ENCODE measurements at regions not wholly inside any gene's neighbourhood (a gene's known extent, or its start where the extent isn't known, plus 50 kb on each side); places are given as distances from the start of the nearest gene placed in this dataset.

- FAIRE-seq (no peak), DNase-seq (ENCODE audit: extremely low spot score, insufficient read length, low read depth) (no peak)
Measured at GRCh38 chrX:21126661-21127060, 247.6 kb upstream of the CNKSR2 start.

- no peak for FAIRE-seq
Measured at GRCh38 chrX:21131346-21131745, 242.9 kb upstream of the CNKSR2 start.

DNA sequence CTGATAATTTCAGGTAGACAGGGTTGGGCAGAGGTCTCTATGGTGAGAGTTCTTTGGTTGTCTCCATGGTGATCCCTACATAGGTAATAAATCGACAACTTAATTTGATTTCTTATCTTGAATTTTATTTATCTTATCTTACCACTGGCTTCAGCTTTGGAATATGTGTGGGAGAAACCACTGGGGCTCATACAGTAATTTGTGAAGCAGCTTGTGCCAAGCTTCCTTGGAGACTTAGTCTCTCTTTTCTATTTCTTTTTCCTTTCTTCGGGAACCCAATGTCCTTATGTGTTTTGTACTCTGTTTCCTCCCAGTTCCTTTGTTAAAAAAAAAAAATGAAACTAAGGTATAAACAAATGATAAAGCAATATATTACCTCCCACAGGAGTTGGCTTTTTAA lies 242.4 kb upstream of the CNKSR2 start:
- DNase-seq (ENCODE audit: extremely low spot score, insufficient read length, low read depth) (no peak), FAIRE-seq (no peak)

More at GRCh38 chrX:21131346-21131745, 242.9 kb upstream of the CNKSR2 start:
- no peak for DNase-seq (ENCODE audit: extremely low spot score, insufficient read length, low read depth)

- FAIRE-seq: no peak
- DNase-seq (ENCODE audit: extremely low spot score, insufficient read length, low read depth): no peak
Measured at GRCh38 chrX:21132686-21133393, 241.4 kb upstream of the CNKSR2 start.

GRCh38 chrX:21150208-21150607 lies 224.0 kb upstream of the CNKSR2 start:
- DNase-seq (ENCODE audit: extremely low spot score, insufficient read length, low read depth) (no peak), FAIRE-seq (no peak)

GRCh38 chrX:21151051-21151450 lies 223.2 kb upstream of the CNKSR2 start:
- FAIRE-seq (no peak), DNase-seq (ENCODE audit: extremely low spot score, insufficient read length, low read depth) (no peak)

DNA sequence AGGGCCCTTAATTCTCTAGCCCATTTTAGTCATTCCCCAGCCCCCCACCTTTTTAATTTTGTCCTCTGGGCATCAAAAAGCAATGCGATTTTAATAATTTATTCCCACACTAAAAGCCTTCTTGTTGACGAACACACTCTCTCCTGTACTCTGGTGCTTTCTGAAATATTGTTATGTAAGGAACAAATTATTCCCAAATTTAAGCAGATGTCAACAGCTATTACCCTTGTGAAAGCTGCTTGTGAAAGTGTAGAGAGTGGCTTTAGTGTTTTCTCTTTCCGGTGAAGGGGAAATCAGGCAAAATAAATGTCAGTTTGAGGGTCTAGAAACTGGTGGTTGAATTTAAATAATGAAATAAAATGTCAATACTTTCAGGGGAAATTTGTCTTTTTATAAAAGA lies 221.2 kb upstream of the CNKSR2 start:
- no peak for DNase-seq (ENCODE audit: extremely low spot score, insufficient read length, low read depth)
- no peak for FAIRE-seq

GRCh38 chrX:21153503-21153902 lies 220.7 kb upstream of the CNKSR2 start:
- DNase-seq (ENCODE audit: extremely low spot score, insufficient read length, low read depth) (no peak), FAIRE-seq (no peak)

- DNase-seq (ENCODE audit: extremely low spot score, insufficient read length, low read depth): no peak
- FAIRE-seq: no peak
Measured at GRCh38 chrX:21155916-21156315, 218.3 kb upstream of the CNKSR2 start.

- no peak for DNase-seq (ENCODE audit: extremely low spot score, insufficient read length, low read depth)
- no peak for FAIRE-seq
Measured at GRCh38 chrX:21156632-21157031, 217.6 kb upstream of the CNKSR2 start.

GRCh38 chrX:21158678-21159077 lies 215.5 kb upstream of the CNKSR2 start:
- DNase-seq (ENCODE audit: extremely low spot score, insufficient read length, low read depth) (no peak), FAIRE-seq (peak; percentile 42)

- FAIRE-seq: no peak
- DNase-seq (ENCODE audit: extremely low spot score, insufficient read length, low read depth): no peak
Measured at GRCh38 chrX:21166272-21166982, 207.8 kb upstream of the CNKSR2 start.

GRCh38 chrX:21167011-21167410 lies 207.2 kb upstream of the CNKSR2 start:
- DNase-seq (ENCODE audit: extremely low spot score, insufficient read length, low read depth) (no peak), FAIRE-seq (no peak)

DNA sequence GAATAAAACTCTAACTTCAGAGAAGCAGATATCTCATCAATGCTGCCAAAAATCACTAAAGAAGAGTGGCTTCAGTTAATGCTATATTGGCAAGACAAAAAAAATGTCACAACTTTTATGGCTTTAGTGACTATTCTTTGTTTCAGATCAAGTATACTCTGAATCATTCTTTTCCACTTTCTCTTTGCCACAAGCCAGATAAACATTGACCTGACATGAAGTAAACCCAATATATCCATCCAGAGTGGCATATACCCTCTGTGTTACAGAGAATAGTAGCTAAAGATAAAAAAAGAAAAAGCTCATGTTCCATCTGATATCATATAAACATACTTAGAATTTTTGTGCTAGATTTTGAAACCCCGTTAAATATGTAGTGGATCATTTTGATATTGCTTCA lies 206.7 kb upstream of the CNKSR2 start:
- no peak for FAIRE-seq
- DNase-seq (ENCODE audit: extremely low spot score, insufficient read length, low read depth): no peak

DNA sequence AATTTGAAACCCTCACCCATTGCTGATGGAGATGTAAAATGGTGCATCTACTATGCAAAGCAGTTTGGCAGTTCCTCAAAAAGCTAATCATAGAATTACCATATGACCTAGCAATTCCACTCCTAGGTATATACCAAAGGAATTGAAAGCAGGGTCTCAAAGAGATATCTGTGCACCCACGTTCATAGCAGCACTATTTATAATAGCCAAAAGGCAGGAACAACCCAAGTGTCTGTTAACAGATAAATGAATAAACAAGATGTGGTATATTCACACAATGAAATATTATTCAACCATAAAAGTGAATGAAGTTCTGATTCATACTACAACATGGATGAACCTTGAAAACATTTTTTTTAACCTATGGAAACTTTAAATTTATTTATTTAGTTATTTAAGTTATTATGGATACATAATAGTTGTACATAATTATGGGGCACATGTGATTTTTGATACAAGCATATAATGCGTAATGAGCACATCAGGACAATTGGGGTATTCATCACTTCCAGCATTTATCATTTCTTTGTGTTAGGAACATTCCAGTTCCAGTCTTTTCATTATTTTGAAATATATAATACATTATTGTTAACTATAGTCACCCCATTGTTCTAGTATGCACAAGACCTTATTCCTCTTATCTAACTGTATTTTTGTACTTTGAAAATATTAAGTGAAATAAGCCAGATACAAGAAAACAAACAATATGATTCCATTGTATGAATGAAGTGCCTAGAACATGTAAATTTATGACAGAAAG lies 205.6 kb upstream of the CNKSR2 start:
- no peak for DNase-seq (ENCODE audit: extremely low spot score, insufficient read length, low read depth)
- FAIRE-seq: no peak

GRCh38 chrX:21171181-21171580 lies 203.0 kb upstream of the CNKSR2 start:
- DNase-seq (ENCODE audit: extremely low spot score, insufficient read length, low read depth): no peak
- no peak for FAIRE-seq

DNA sequence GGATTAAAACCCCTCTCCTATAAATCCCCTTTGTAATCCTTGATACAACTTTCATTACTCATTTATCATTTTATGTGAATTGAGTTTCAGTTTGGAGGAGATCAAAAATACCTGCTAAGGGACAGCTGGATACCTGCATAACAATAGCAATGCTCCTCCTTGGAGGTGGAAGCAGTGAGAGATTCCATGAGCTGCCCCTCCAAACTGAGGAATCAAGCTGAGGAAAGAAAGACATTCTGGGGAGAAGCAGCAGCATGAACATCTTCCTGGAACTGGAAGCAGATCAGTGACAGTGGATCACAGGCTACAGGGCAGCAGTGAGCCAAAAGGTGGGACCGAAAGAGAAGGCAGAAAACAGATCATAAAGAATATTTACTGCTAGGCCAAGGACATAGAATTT lies 199.8 kb upstream of the CNKSR2 start:
- FAIRE-seq (no peak), DNase-seq (ENCODE audit: extremely low spot score, insufficient read length, low read depth) (no peak)

DNA sequence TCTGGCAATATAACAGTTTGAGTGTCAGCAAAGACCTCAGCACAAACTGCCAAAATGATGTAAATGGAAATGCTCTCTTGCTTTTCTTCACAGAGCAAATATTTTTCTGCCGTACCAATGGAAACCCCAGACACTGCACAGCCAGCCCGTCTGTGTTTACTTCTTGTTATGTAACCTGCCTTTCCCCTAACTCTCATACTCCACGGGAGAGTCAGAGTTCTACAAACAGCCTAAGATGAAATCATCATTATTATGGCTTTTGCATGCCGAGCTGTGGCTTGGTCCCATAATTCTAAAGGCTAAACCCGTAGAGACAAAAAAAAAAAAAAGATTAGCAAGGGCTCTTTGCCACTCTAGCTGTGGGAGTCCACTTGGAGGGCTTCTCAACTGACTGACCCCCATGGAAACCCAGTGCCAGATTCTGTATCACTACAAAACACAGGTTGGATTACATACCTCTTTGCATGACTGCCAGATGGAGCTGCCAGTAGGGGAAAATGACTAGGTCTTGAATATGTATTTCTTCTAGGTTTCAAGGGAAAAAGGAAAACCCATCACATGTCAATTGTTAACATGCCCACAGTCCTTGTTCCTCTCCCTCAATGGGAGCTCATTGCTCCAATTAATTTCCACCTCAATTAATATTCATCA lies 197.2 kb upstream of the CNKSR2 start:
- DNase-seq (ENCODE audit: extremely low spot score, insufficient read length, low read depth): no peak
- no peak for FAIRE-seq

DNA sequence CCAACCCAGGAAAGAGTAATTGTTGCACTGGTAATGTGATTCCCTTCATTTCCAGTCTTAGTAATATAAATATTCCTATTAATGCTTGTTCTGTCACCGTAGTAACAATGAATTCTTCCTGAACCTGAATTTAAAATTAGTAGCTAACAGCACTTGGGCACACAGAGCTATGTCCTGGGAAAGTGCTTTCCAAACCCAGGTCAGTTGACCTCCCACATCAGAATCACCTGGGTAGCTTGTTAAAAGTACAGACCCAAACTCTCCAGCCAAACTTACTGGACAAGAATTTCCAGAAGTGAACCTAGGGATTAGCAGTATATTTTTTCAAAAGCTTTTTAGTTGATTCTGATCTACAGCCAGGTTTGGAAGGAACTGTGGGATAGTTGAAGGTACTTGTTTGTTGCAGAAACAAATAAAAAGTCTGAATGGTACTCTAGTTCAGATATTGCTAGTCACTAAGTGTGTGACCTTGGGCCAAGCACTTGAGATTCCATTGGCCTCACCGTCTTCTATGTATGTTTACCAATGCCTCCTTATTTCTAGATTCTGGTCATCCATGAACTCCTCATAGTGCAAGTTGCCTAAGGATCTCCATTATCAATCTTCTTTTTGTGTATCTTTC lies 192.9 kb upstream of the CNKSR2 start:
- no peak for FAIRE-seq

GRCh38 chrX:21193196-21193595 lies 181.0 kb upstream of the CNKSR2 start:
- DNase-seq (ENCODE audit: extremely low spot score, insufficient read length, low read depth) (no peak), FAIRE-seq (no peak)

More for the DNA sequence above, 192.9 kb upstream of the CNKSR2 start:
- no peak for DNase-seq (ENCODE audit: extremely low spot score, insufficient read length, low read depth)

All from GM18507 (cell line).